ENCODE measurements at regions not wholly inside any gene's neighbourhood (a gene's known extent, or its start where the extent isn't known, plus 50 kb on each side); places are given as distances from the start of the nearest gene placed in this dataset.

DNA sequence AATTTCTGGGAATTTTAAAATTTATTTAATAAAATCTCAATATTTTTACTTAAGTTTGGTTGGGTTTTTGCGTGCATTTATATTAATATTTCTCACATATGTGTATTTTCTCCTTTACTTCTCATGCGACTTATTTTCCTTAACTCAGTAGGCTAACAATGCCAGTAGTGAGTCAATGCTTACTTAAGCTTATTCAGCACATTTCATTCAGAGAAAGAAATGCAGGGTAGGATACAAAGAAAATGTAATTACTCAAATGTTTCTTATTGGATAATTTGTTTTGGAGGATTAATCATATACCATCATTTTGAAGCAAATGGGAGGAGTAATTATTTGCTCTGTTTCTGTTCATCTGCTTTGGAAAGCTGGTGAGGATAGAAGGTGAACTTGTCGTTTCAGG, 623.5 kb downstream of the POM121L12 start:
- TF ChIP-seq, protein P1, sequence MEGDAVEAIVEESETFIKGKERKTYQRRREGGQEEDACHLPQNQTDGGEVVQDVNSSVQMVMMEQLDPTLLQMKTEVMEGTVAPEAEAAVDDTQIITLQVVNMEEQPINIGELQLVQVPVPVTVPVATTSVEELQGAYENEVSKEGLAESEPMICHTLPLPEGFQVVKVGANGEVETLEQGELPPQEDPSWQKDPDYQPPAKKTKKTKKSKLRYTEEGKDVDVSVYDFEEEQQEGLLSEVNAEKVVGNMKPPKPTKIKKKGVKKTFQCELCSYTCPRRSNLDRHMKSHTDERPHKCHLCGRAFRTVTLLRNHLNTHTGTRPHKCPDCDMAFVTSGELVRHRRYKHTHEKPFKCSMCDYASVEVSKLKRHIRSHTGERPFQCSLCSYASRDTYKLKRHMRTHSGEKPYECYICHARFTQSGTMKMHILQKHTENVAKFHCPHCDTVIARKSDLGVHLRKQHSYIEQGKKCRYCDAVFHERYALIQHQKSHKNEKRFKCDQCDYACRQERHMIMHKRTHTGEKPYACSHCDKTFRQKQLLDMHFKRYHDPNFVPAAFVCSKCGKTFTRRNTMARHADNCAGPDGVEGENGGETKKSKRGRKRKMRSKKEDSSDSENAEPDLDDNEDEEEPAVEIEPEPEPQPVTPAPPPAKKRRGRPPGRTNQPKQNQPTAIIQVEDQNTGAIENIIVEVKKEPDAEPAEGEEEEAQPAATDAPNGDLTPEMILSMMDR (IDR thresholded peaks at IDR 0.05), result no peak
- TF ChIP-seq POLR2A (IDR thresholded peaks at IDR 0.05), result no peak

All from prostate gland (tissue), 2 donors.